HG02678 (cell line): ENCODE measurements at regions not wholly inside any gene's neighbourhood (a gene's known extent, or its start where the extent isn't known, plus 50 kb on each side); places are given as distances from the start of the nearest gene placed in this dataset.

ENCODE experiments used
- ATAC-seq: cut with Tn5 transposase; IDR thresholded peaks from one replicate; pipeline ENCODE4 v1.9.1; 2021; ENCODE audit warnings: mild to moderate bottlenecking, moderate library complexity; ENCODE audit not compliant: unreplicated experiment

DNA sequence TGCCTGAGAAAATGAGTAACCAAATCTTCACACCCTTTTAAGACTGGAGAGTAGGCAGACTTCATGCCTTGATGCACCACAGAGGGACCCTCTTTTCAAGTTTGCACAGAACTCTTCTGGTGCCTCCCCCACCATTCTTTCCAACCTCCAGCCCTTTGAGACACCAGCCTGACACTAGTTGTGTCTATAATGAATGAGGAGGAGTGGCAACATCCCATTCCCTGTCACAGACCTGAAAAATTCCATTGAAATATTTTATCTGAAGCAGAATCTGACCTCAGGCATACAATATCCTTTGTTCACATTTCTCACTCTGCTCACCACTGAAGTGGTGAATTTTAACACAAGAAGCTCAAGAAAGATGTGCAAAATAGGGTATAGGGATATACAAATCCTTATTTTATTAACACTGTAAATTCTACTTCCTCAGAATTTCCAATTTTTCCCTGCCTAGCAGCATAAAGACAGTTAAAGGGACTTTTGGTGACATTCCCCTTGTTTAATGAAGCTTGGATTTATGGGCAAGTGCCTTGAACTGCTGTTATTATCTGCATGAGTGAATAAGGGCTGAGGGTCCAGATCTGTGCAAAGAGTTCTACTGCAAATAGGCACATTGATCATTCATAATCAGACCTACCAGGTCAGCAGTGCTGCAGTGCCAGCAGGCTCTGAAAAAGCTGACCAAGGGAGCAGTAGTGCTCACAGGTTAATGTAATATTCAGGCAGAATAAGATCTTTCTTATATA lies 149.9 kb upstream of the PAQR3 start:
- no peak for ATAC-seq

DNA sequence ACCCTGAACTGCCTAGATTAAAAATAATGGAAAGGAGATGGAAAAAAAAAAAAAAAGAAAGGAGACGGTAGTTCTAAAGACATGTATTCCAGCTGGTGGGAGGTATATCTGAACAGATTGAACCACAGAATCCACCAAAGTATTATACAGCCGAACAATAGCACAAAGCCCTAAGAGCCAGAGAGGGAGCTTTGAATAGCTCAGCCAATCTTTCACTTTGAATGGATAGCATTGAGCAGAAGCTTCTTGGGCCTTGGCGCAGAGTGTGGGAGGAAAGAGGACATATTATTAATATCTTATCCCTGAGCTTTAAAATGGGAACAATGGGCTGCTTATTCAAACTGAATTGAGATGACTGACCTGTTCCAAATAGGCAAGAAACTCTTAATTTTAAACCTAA lies 147.8 kb upstream of the PAQR3 start:
- ATAC-seq = no peak

DNA sequence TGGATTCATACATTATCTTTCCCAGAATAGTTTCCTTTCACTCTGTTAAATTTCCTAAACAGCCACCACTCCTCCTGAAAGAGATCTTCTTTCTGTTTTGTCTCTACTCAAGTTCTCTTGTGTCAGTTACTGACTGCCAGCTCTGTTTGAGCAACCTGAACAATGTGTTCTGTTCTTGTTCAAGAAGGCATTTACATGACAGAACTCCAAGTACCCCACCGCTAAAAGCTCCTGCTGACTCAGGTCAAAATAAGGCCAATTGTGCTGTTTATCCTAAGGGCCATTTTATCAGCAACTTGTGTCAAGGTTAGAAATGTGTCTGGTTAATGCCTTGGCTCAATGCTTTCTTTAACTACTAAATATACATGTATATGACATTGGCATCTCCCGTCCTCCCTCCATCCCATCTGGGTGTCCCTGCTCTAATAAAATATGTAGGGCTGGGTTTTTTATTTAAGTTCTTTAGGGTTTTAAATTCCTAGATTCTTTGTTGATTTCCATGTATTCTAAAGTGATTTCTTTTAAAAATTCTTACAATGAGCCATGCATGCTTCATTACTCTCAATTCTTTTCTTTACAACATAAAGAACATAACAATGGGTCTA lies 144.3 kb upstream of the PAQR3 start:
- ATAC-seq = no peak

DNA sequence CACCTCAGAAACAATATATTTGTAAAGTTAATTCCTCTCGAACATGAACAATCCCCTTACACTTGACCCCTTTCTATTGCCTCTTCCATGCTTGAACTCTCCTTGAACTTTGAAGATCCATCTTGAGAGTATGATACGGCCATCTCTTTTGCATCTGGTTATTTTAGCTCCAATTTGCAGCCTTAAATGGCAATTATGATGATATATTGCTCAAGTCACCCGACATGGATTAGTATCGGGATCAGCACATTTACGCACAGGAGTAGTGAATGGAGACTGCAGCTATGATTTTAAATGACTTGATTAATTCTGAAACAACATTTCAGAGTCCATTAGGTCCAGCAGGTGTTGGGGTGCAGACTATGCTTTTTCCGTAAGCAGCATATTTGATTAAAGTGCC lies 143.8 kb upstream of the PAQR3 start:
- ATAC-seq = no peak

DNA sequence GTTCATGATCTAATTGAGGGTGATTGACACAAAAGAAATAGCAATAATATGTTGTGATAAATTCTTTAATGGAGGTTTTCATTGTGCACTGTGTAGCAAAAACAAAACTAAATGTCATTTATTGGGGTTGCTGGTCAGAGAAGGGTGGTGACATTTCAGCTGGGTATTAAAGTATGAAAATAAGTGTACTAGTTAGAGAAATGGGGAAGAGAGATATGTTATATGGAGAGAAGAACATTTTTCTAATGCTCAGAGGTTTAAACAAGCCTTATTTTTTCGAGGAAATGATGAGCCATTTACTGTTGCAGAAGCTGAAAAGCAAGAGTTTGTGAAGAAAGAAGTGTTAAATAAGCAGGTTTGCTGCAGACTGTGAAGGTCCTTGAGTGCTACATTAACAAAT lies 142.7 kb upstream of the PAQR3 start:
- no peak for ATAC-seq

DNA sequence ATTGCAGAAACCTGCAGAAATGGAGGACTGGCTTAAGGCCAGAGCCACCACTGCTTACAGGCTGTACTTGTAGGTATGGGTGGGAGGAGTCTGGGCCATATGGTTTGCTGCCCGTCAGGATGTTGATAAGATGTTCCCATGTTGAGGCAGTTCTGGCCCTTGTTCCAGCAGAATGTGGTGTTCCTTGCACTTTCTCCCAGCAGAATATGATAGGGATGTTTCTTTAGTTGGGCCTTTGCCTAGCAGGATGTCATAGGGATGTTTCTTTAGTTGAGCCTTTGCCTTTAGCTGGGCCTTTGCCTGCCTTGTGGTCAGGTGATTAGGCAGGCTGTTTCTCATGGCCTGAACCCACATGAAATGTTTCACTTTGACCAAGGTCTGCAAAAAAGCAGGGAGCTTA lies 139.1 kb upstream of the PAQR3 start:
- no peak for ATAC-seq

DNA sequence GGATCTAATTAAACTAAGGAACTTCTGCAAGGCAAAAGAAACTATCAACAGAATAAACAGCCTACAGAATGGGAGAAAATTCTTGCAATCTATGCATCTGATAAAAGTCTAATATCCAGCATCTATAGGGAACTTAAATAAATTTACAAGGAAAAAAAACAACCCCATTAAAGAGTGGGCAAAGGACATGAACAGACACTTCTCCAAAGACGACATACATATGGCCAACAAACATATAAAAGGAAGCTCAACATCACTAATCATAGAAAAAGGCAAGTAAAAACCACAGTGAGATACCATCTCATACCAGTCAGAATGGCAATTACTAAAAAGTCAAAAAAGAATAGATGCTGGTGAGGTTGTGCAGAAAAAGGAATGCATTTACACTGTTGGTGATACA lies 134.8 kb upstream of the PAQR3 start:
- ATAC-seq = no peak

DNA sequence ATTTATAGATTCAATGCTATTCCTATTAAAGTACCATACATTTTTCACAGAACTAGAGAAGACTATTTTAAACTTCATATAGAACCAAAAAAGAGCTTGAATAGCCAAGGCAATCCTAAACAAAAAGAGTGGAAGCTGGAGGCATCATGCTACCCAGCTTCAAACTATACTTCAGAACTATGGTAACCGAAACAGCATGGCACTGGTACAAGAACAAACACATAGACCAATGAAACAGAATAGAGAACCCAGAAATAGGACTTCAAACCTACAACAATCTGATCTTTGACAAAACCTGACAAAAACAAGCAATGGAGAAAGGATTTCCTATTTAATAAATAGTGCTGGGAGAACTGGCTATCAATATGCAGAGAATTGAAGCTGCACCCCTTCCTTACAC lies 134.2 kb upstream of the PAQR3 start:
- no peak for ATAC-seq

DNA sequence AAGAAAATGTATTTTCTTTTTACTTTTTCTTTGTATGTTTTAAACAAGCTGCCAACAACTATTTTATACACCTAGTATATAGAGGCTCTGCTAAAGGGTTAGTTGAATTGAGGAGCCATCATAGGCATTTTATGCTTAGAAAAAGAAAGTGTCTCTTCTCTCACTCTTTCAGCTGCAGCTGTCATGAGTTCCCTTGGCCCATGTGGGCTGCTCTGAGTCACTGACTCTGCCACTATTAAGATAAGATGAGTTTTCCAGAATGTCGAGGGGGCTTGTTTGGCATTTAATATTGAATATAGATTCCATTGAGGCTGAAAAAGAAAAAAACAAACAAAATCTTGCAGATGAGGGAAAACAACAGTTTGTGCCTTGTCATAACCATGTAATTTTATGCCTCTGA lies 126.0 kb upstream of the PAQR3 start:
- no peak for ATAC-seq

DNA sequence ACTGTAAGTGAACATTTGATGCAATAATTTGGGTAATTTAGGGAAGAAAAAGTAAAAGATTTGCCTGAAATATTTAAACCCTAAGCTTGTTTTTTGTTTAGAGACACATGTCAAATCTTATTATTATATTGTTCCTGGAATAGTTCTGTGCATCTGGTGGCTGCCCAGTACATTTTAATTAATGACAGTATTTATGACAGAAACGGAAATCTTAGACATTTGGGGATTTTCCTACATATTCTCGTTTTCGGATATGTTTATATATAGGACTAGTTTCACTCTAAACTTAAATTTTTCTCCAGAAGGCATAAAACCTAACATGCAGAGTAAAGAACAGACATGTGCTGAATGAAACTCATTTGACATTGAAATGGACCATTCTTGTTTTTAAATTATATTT lies 125.6 kb upstream of the PAQR3 start:
- ATAC-seq = no peak

DNA sequence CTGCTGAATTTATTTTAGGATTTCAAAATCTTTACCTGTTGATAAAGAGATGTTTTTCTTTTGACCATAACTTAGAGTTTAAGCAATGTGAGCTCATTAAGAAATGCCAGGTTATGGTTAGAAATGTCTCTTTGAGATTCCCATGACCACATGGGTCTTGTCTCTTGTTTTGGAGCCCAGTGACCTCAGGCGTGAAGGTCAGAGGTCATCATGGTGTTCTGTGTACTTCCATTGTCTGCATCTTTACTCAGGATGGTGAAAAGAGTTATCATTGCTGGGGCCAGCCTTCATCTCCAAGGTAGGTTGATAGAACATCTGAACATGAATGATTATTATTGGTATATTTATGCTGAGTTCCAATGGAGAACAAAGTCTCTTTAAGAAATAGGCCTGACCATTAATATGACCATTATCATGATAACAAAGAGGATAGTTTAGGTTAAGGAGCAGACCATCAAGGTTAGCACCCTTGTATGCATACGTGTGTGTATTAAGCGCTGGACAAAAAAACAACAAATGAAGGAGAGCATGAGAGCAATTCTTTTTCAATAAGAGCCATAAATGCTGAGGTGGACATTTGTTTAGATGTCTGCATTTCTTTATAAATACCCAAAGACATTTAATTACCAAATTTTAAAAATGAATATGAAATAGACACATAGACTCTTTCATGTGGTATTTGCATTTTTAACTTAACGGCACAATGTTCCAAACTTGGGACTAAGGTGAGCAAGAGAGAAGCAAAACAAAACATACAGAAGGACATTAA lies 120.6 kb upstream of the PAQR3 start:
- ATAC-seq = no peak

DNA sequence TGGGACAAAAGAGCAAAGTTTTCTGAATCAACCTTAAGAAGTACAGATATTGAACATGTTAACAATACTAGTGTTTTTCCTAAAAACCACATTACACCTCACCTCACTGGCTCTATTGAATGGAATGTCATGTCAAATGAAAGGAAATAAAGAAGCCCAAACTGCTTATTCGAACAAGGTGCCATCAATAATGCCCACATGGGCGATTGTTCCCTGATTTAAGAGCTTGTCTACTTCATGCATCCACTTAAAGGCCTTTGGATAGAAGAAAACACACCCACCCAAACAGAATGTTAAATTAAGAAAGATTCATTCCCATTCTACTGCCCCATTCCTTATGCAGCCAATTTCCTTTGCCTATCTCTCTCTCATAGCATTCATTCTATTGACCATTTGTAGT lies 118.5 kb upstream of the PAQR3 start:
- ATAC-seq = no peak

DNA sequence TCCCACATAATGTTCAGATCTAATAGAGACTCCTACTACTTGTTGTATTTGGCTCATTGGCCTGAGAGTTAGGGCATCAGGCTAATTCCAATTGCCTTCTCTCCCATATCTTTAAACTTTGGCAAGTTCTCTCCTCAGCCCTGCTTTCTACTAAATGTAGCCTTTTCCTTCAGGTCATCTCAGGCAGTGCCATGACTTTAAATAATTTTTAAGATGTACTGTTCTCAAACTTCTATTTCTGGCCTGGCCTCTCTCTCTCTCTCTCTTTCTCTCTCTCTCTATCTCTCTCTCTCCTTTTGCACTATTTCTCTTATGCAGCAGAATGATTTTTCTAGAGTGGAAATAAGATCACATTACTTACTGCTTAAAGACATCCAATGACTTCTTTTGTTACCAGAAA lies 114.5 kb upstream of the PAQR3 start:
- ATAC-seq = no peak

DNA sequence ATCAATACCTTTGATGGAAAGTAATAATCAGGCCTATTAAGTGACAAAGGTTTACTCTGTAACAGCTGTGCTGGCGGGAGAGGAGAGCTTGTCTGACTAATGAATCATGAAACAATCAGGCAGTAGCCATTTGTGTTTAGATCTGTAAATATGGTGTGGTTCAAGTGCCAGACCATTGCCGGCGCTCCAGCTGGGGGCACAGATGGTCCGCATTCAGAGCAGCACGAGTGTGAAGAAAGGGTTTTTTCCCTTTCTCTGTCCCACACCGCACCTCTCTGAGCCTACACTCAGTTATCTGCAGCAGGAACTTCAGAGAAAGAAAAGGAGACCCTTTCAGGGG lies 111.3 kb upstream of the PAQR3 start:
- no peak for ATAC-seq

DNA sequence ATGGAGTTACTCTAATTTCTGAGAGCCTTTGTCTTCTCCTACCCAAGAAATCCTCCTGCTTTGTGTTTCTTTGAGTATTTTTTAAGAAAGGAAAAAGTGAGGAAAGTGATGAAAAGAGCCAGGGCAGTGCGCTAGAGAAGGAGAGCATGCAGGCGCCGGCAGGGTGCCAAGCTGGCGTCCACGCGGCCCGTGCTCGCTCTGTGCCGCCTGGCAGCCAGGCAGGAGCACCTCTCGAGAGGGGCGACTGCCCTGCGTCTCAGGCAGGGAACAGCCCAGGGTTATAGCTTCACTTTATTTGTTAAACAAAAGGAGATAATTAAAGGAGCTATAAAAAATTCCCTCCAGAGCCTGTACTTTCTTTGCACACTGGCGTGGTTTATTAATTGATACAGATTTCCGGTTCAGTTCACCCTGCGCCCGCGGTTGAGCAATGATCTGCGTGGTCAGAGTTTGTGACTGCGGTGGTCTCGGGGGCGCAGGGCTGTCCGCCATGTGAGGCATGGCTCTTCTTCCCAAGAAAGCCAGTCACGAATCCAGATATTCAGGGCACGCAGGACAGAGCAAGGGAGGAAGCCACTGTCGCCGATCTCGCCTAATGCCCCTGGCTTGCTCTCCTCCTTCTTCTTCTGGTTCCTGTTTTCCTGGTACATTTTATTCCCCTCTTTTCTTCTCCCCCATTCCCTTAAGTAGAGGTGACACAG lies 110.8 kb upstream of the PAQR3 start:
- ATAC-seq = no peak

DNA sequence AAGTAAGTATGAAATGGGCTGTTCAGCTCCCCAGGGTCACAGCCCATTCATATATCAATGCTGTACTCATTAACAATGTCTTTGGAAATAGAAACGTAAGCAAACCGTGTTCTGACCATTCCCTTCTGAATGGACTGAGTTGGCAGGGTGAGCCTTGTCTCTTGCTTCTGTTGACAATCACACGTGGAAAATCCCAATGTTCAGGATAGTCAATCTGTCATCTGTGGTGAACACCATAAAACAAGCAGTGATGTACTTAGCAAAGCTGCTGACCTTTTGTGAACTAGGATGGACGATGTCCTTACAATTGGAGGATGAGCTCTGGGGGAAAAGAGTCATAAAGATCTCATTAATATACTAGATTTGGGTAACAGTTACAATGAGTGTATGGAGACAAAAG lies 109.6 kb upstream of the PAQR3 start:
- ATAC-seq = no peak

DNA sequence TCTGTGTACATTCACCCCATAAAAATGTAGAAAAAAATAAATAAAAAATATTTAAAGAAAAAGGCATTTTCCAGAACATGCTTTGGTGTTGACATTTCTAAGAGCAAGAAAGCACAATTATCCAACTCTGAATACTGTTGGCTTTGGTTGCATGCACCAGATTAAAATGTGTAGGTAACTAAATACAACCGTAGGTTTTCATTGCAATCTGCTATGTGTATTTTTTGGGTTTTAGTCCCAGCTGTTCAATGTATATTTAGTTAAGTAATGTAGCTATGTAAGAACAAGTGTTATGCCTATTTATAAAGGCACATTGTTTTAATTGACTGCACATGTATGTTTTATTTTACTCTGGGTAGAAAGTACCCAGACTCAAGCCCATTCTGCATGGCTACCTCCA lies 108.1 kb upstream of the PAQR3 start:
- no peak for ATAC-seq

DNA sequence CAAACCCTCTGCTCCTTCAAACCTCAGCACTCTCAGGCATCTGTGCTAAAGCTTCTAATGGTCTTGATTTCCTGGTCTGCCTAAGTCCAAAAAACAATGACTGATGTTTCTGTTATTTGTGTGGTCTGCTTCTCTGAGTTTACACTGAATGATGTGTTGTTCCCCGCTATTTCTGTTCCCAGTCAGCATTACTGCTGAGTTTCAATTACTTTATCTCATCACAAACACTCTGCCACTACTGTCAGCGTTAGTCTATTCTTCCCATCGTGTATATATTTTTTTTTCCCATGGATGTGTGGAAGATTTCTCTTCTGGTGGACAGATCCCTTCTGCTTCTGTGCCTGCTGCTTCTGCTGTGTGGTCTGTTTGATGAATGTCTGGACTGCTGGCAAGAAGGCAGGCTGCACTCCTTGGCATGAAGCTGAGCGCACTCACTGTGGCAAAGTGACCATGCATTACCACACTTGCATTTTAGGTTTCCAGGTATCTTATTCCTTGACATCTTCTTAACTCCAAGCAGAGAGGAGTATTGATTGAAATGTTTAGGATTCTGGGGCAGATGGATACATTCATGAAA lies 106.9 kb upstream of the PAQR3 start:
- ATAC-seq = no peak

DNA sequence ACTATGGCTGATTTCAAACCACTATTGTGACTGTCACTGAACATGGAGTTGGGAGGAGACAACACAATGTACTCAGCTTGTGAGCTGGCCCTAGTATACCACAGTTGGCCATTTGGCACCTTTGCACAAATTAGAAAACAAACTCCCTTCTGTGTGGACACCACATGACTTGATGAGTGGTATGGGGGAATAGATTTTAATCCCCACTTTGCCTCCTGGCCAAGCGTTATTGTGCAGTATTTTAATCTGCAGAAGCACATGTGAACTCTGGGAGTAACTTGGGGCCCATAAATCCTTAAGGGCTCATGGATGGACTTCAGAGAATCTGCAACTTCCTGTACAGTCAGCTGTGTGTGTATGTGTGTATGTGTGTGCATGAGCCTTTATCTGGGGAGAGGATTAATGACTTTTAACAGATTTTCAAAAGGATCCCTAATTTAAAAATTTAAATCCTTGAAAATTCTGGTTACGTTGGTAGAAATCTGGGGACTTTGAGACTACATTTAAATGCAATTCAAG lies 105.0 kb upstream of the PAQR3 start:
- no peak for ATAC-seq

DNA sequence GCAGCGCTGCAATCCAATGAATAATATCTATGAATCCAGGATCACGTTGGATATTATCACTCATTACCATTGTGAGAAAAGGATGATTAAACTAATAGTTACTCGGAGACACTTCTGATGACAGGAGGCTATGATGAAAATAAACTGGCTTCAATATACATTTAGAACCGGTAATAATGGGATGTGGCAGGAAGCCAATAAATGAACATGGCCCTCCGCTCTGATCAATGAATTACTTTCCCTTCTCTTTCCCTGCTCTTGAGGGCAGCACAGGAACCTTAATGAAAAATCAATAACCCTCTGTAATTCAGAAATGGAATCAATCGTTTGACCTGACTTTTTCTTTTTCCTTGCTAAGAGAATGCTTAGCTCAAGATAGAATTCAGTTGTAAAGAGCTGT lies 103.9 kb upstream of the PAQR3 start:
- no peak for ATAC-seq

DNA sequence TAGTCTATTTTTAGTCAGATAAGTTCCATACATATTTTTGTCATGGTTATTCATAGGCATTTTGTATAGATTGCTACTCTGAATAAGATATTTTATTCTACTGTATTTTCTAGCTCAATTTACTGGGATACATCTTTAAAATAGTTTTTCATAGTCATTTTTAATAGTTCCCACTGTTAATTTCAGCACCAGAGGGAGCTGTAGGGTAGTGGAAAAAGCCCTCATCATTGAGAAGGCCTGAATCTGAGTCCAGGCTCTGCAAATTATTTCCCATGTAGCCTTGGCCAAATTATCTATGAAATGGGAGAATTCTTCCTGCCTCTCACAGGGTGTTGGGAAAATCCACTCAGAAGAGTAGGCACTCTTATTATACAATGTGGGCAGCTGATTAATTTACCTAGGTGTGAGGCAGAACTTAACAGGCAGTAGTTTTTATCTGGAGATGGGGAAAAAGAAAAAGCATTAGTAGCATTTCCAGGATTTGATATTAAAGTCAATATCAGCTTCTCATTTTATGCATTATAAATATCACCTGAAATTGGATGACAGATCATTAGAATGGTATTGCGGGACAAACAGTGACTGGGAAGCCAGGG lies 102.9 kb upstream of the PAQR3 start:
- no peak for ATAC-seq
